ENCODE measurements at regions not wholly inside any gene's neighbourhood (a gene's known extent, or its start where the extent isn't known, plus 50 kb on each side); places are given as distances from the start of the nearest gene placed in this dataset.

DNA sequence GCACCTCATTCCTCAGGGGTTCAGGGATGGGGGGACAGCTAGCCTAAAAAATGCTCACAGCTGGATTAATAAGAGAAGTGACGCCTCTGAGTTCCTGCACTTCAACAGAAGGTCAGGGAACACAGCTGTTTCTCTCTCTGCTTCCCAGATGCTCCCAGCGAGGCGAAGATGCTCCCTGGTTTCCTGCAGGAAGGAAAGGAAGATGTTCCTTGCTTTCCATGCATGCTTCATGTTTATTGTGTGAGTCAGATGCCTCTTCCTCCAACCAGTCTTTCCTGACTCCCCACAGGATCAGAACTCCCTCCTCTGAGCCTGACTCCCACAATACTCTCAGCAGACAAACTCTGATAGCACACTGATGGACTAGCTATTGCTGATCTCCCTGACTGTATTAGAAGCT, 71.9 kb downstream of the MFAP3 start:
- Mint-ChIP-seq H3K36me3 (ENCODE audit: insufficient read depth, unreplicated experiment) (no peaks in the 10 kb centered on the region), H3K9me3 (ENCODE audit: unreplicated experiment) (no peaks in the 10 kb centered on the region), H3K4me1 (ENCODE audit: insufficient read depth, unreplicated experiment) (no peaks in the 10 kb centered on the region), H3K27ac (ENCODE audit: low read depth, unreplicated experiment) (no peak overlapping the region), H3K4me3 (ENCODE audit: unreplicated experiment) (no peak overlapping the region), H3K27me3 (ENCODE audit: insufficient read depth, unreplicated experiment) (peaks cover 12% of the 10 kb centered on the region)
- no peak for TF ChIP-seq CTCF (IDR thresholded peaks at IDR 0.05; ENCODE audit: unreplicated experiment)
- no TSS peak for BruUV-seq (replicated peaks)
- intact Hi-C loops (cut with micrococcal nuclease): no loop called here
- DNase-seq (ENCODE audit: unreplicated experiment): peak; percentile 11
- ChIA-PET CTCF (interaction anchor here (1.0 to 4.2 kb wide), 3 partner anchors 8 to 70 kb away, joined by 7 to 21 read pairs (median 7); no protein-coding TSS in a partner anchor), POLR2A (no interaction called here)

- TF ChIP-seq CTCF (IDR thresholded peaks at IDR 0.05; ENCODE audit: unreplicated experiment): no peak
- CTCF ChIA-PET: interaction anchor here (0.6 to 4.2 kb wide), 5 partner anchors 9 to 104 kb away, joined by 3 to 21 read pairs (median 7); no protein-coding TSS in a partner anchor
- no TSS peak for BruUV-seq (replicated peaks)
- H3K9me3 Mint-ChIP-seq (ENCODE audit: unreplicated experiment): no peaks in the 10 kb centered on the region
- intact Hi-C loops (cut with micrococcal nuclease): no loop called here
- H3K36me3 Mint-ChIP-seq (ENCODE audit: insufficient read depth, unreplicated experiment): no peaks in the 10 kb centered on the region
- POLR2A ChIA-PET: no interaction called here
- H3K4me1 Mint-ChIP-seq (ENCODE audit: insufficient read depth, unreplicated experiment): no peaks in the 10 kb centered on the region
- H3K27me3 Mint-ChIP-seq (ENCODE audit: insufficient read depth, unreplicated experiment): peaks cover 12% of the 10 kb centered on the region
- no peak overlapping the region for H3K4me3 Mint-ChIP-seq (ENCODE audit: unreplicated experiment)
- H3K27ac Mint-ChIP-seq (ENCODE audit: low read depth, unreplicated experiment): no peak overlapping the region
- no peak for DNase-seq (ENCODE audit: unreplicated experiment)
Measured at GRCh38 chr5:154111214-154111613, 72.4 kb downstream of the MFAP3 start.

DNA sequence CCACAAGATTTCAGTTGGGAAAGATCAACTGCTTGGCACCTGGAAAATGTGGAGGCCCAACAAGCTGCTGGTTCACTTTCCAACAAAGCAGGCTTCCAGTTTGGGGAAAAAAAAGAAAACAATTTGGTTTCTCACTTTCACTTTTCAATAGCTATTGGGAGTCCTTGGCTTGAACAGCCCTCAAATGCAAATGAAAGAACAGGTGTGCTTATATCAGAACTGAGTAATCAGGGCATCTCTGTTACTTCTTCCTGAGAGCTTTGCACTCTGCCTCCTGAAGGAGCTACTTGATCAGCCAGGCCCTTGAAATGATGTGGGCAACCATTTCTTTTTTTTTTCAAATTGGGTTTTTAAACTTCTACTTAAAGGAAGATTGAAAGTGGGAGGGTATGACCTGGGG, 73.5 kb downstream of the MFAP3 start:
- H3K4me1 Mint-ChIP-seq (ENCODE audit: insufficient read depth, unreplicated experiment): no peaks in the 10 kb centered on the region
- BruUV-seq (replicated peaks): no TSS peak
- no peak overlapping the region for H3K4me3 Mint-ChIP-seq (ENCODE audit: unreplicated experiment)

GRCh38 chr5:154115291-154115690, 75.2 kb upstream of the GALNT10 start:
- Mint-ChIP-seq H3K4me1 (ENCODE audit: insufficient read depth, unreplicated experiment) (no peaks in the 10 kb centered on the region), H3K36me3 (ENCODE audit: insufficient read depth, unreplicated experiment) (no peaks in the 10 kb centered on the region), H3K9me3 (ENCODE audit: unreplicated experiment) (no peaks in the 10 kb centered on the region), H3K27ac (ENCODE audit: low read depth, unreplicated experiment) (no peak overlapping the region), H3K4me3 (ENCODE audit: unreplicated experiment) (no peak overlapping the region), H3K27me3 (ENCODE audit: insufficient read depth, unreplicated experiment) (peaks cover 12% of the 10 kb centered on the region)
- intact Hi-C loops (cut with micrococcal nuclease): no loop called here
- no TSS peak for BruUV-seq (replicated peaks)
- TF ChIP-seq CTCF (IDR thresholded peaks at IDR 0.05; ENCODE audit: unreplicated experiment): no peak
- DNase-seq (ENCODE audit: unreplicated experiment): no peak
- ChIA-PET POLR2A (interaction anchor here (0.6 kb wide), 1 partner anchor 411 kb away, joined by 3 read pairs; no protein-coding TSS in a partner anchor), CTCF (interaction anchor here (0.6 to 2.0 kb wide), 5 partner anchors 40 to 1575 kb away, joined by 3 to 10 read pairs (median 3); no protein-coding TSS in a partner anchor)

More for the DNA sequence above, 73.5 kb downstream of the MFAP3 start:
- Mint-ChIP-seq H3K27ac (ENCODE audit: low read depth, unreplicated experiment) (no peak overlapping the region), H3K9me3 (ENCODE audit: unreplicated experiment) (no peaks in the 10 kb centered on the region), H3K27me3 (ENCODE audit: insufficient read depth, unreplicated experiment) (peaks cover 12% of the 10 kb centered on the region), H3K36me3 (ENCODE audit: insufficient read depth, unreplicated experiment) (no peaks in the 10 kb centered on the region)
- ChIA-PET CTCF (interaction anchor here (0.5 to 1.8 kb wide), 7 partner anchors 13 to 1477 kb away, joined by 3 to 7 read pairs (median 3); no protein-coding TSS in a partner anchor), POLR2A (no interaction called here)
- intact Hi-C loops (cut with micrococcal nuclease): no loop called here
- no peak for DNase-seq (ENCODE audit: unreplicated experiment)
- no peak for TF ChIP-seq CTCF (IDR thresholded peaks at IDR 0.05; ENCODE audit: unreplicated experiment)

Data from MCF 10A (cell line).